NCI-H1930 (cell line): ENCODE measurements at regions not wholly inside any gene's neighbourhood (a gene's known extent, or its start where the extent isn't known, plus 50 kb on each side); places are given as distances from the start of the nearest gene placed in this dataset.
"Not testable (repeated sequence)": the region's sequence is repeated elsewhere in the genome, so short reads cannot be mapped to it uniquely, and the experiment has no call there.

Experiments used
- DNase-seq, 2 experiments: peaks; one replicate each; lab custom pipeline; 2025; lab: John Stamatoyannopoulos, UW

DNA sequence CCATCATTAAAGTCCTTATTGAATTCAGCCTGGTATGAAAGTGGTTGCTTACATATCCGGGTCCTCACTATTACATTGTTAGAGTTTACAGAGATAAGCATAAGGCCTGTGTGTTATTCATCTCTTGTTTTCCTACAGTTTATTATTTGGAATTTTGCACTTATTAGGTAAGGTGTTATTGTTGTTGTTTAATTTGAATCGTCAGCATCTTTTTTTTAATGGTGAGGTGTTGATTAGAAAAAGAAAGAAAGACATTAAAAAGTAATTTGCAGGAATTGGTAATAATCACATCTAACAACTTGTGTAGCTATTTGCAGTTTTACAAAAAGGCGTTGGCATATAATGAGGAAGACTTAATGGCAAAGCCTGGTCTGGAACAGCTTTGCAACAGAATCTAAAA, 158.6 kb downstream of the SAMD5 start:
- no peak for DNase-seq

DNA sequence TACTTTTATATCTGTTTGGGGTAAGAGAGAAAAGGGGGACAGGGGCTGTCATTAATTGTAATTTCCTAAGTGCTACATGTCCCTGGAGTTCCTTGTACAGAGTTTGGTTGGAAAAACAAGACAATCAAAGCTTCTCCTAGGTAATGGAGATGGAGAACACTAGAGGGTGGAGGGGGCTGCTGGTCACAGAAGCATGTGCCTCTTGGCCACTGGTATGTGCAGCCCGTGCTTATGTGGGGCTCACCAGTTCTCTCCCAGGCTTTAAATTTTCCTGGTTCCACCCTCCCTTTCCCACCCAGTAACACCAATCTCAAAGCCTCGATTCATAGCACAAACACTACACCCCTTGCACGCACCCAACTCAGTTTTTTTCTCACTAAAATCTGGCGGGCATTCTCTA, 165.6 kb downstream of the SAMD5 start:
- no peak for DNase-seq

DNA sequence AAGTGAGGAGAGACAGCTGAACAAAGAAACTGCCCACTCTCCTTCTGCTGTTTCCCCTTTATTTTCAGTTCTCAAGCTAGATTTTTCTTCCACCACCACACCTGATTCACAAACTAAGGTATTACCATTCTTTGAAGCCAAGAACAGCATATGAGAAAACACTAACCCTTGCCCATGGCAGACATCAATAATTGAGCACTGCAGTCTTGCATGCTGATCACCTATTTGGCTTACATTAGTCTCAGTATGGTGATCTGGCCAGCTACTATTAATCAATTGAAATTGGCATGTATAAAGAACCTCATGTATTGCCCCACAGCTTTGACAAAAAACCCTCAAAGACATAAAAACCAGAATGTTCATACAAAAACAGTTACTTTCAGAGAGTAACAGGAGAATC, 166.3 kb downstream of the SAMD5 start:
- DNase-seq, result no peak

DNA sequence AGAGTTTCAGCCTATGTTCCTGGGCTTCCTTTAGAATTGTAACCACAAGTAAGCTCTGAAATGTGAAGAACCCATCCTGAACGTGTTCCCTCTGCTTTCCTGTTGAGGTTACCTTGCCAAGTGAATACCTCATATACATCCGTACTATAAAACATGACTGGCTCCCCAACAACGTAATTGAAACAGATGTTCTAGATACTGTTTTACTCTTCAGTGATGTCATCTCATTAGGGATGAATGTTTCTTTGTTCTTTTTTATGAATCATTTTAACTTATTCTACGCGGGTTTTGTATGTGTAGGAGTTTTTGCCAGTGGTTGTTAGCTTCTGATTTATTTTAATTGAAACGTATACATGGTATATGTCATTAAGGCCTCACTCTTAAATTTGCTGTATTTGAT, 166.8 kb downstream of the SAMD5 start:
- no peak for DNase-seq

DNA sequence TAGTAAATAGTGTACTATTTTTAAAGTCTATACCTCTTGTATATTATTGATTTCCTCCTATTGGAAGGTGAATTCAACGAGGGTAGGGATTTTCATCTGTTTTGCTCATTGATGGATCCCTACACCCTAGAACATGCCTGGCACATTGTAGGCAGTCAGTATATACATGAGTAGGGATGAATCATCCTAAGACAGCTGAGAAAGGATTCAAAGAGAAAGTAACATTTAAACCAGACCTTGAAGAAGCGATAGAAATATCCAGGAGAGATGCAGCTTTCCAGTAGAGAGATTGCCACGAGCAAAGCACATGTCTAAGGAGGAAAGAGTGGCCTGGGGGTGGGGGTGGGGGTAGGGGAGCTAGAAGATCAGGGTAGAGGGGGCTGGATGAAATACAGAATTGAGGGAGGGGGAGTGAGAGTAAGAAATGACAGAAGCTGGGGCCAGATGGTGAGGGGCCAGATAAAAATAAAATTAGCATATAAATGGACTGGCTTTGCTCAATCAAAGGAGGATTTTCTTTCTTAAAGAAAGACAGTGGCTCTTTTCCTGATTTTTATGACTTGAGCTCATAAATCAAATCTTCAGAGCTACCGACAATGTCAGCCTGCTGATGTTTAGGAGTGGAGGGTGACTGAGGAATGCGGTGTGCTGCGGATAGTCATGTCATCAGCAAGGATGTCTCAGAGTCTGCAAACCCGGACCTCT, 168.2 kb downstream of the SAMD5 start:
- DNase-seq, result no peak

DNA sequence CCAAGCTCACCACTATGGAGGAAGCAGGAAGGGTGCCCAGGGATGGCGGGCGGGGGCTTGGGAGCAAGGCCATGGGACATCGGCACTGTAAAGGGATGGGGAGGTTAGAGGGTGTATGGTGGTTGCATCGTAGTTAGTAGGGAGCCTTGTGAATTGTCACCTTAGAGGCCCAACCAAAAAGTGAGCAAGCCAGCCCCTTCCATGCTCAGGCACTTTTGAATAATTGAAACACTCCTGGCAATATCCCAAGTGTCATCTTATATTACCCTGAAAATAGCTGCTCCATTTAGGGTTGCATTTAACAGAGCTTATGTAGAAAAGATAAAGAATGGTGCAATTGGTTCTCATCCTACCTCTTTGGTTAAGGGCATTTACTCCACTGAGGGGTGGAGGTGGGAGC, 169.2 kb downstream of the SAMD5 start:
- DNase-seq, result no peak

DNA sequence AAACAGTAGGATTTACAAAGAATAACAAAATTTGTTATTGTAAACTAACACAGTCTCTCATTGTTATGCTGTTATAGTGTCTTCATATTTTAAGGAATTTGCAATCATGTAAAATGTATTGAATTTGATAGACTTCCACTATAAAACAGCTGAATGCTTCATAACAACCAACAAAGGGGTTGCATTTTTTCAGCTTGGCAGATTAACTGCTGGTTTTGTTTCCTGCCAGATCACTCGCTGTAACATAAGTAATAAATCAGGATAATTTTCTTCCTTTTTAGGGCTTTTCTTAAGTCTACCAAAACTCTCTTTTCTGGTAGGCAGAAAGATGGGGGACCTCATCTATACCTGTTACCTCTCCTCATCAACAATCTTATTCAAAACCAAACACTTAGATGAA, 169.8 kb downstream of the SAMD5 start:
- DNase-seq, result no peak

DNA sequence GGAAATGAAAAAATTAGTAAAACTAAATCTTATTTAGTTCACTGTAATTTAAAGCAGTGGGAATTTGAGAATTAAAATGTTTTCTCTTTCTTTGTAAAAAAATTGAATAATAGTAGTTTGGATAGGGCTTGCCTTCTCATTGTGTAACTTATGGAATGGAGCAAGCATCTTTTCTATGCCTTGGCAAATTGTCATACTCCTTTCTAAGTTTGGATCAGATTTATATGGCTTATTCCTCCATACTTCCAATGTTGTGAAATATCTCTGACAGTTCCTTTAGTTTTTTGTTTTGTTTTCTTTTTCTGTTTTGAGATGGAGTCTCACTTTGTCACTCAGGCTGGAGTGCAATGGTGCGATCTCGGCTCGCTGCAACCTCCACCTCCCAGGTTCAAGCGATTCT, 176.4 kb downstream of the SAMD5 start:
- no peak for DNase-seq

DNA sequence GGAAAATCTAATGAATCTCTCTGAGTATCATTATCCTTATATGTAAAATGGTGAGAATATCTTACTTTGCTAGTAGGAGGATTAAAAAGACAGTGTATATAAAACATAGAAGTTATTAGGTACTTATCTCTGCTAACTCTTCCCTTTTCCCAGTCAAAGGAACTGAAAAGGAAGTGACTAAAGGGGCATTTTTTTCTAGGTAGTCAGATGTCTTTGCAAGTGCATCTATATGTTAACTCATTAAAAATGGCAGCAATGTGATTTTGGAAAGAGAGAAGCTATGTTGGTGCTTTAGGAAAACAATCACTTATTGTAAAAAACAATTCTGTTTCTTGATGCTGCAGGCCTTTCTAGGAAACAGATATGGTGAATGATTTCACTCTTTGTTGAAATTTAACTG, 180.9 kb downstream of the SAMD5 start:
- DNase-seq, result no peak

DNA sequence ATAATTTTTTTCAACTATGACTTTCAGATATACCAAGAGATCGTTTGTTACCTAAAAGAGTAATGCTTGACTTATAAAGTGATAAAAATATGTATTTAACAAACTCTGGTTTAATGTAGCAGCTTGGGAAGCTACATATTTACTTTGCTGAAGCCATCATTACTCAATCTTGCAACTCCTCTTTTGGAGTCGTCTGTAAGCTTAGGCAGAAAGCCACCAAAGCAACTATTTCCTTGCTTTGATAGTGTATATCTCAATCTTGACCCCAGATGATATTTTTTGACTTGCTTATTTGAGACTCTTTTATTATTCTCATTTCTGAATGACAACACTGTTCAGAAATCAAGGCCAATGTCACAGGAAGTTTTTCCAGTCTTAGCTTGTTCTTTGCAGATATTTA, 183.0 kb downstream of the SAMD5 start:
- DNase-seq, result no peak

DNA sequence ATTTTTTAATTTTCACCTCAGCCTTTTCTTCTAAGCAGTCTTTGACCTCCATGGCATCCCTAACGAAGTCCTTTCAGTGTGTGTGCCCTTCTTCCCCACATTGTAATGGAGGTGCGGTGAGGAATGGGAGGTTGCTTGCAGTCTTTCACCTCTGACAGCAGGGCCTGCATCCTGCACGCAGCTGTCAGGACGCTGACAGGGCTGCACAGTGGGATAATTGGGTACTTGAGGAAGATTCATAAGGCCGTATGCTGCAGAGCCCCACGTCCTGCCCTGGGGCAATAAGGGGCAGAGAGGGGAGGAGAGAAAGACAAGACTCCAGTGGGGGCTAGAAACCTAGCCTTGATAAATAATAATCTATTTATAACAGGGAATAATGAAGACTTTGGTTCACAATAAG, 184.7 kb downstream of the SAMD5 start:
- no peak for DNase-seq

DNA sequence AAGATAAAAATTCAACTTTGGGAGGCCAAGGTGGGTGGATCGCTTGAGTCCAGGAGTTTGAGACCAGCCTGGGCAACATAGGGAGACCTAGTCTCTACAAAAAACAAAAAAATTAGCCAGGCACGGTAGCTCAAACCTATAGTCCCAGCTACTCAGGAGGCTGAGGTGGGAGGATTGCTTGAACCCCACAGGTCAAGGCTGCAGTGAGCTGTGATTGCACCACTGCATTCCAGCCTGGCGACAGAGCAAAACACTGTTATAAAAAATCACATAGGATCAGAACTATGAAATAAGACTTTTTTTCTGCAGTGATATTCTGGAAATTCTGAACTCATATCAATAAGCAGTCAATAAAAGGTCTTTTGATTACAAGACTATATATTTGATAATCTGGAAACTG, 186.1 kb downstream of the SAMD5 start:
- not testable (repeated sequence) for DNase-seq

DNA sequence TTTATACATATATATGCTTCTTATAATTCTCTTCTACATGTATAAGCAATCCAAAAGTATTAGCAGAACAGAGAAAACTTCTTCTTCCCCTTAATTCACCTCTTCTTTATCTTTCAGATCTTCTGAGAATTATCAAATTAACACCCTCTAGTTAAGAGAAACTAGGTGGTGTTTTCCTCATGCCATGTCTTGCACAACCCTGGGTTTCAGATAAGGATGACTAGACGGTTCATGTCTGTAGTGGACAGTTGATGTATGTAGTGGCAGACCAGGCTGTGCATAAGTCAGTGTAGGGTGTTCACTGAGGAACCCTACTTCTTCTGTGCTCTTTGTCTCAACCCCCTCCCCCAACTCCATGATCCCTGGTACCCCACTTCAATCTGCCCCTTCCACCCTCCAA, 187.3 kb downstream of the SAMD5 start:
- DNase-seq, result no peak

DNA sequence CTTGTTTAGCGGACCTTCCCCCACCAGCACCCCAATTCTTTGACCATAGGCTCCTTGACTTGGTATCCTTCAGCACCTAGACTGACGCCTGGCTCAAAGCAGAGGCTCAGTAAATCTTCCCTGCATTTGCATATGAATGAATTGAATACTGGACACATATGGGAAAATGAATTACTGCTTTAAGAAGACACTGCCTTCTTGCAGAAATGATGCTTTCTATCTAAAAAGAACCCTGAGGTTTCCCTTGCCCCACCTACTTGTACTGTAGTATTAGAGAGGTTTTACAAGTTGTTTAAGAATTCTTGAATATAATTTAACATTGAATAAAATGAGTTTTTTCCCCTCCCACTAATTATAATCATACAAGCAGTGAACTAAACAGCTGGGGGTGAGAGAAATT, 190.7 kb downstream of the SAMD5 start:
- DNase-seq, result no peak

DNA sequence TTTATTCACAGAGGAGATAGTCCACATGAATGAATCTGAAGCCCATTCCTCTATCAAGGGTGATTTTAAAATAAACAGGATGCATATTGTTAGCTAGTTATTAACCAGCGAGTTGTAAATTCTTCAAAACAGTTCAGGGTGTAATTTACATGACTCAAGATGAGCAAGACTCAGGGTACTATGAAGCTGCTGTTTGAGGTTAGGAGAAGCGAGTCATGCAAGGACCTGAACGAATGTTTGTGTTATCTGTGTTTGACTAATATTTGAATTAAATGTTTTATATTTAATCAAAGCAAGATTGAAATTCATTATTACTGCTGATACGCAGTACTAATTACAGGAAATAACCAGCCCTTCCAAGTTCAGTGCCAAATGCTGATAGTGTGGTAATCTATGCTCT, 191.1 kb downstream of the SAMD5 start:
- no peak for DNase-seq

DNA sequence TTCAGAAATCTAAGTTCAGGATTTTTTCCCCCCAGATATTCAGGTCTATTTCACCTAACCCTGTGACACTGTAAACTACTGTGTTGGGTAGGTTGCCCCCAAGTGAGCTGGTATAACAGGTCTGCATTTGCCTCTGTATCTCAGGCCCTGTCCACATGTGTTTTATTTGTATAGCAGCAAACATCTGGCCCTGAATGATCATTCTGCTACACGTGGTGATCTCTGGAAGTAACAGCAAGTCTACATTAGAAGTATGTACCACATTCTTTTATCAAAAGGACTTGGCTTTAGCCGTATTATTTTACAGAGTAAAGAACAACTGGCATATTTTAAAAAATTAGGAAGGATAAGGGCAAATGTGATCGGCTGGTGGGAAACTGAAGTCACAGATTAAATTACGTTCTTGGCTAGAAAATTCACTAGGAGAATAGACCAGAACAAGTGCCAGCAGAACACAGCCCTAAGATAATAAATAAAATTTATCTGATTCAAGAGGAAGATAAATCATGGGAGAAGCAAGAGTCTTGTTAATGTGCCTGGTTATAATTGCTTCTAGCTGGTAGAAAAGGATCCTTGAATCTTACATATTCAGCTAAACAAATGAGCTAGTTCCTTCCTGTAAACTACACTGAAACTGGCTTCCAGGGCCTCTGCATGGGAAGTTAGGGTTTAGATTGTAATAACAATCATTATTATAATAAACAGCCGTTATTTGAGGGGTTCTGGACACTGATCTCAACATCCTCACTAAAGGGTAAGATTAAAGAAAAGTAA, 192.1 kb downstream of the SAMD5 start:
- DNase-seq, result no peak

DNA sequence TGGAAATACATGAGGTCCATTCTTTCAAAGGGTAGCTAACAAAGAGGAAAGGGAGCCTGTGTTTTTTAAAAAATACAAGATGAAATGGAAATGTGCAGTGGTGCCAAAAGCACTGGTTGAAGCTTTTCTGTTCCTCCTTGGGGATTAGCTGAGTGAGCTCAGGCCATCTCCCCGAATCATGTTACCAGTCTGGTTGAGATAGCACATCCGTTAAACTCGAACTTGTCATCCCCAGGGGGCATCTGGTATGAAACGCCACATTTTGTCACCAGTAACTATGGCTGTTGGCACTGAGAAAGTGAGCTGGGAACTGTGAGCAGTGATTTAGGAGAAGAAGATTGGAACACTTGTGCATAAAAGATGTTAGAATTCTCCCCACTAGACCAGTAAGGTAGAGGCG, 196.2 kb downstream of the SAMD5 start:
- no peak for DNase-seq

DNA sequence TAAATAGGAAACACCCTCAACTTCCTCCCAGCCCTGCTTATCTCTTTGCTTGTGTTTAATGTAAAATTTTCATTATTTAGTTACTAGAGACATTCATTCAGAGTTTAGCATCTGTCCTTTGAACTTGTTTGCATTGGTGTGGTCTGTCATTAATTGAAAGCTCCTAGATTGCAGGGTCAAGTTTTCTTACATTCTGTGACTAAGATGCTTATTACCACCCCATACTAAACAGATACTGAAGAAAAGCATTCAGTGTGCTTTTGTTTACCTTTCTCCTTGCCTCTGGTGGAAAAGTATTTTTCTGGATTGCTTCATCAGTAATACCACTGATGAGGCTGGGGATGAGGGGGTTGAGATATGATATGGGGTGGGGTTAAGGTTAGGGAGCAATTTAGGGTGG, 199.0 kb downstream of the SAMD5 start:
- DNase-seq, result no peak

DNA sequence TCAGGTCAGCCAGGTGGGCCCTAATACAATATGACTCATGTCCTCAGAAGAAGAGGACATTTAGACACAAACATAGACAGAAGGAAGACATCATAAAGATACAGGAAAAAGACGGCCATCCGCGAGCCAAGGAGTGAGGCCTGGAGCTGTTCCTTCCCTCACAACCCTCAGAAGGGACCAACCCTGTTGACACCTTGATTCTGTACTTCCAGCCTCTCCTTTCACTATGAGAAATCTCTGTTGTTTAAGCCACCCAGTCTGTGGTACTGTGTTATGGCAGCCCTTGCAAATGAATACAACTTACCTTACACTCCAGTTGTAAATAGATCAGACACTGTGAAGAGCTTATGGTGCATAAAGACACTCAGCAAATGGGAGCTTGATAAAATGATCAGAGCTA, 199.7 kb downstream of the SAMD5 start:
- DNase-seq, result no peak

DNA sequence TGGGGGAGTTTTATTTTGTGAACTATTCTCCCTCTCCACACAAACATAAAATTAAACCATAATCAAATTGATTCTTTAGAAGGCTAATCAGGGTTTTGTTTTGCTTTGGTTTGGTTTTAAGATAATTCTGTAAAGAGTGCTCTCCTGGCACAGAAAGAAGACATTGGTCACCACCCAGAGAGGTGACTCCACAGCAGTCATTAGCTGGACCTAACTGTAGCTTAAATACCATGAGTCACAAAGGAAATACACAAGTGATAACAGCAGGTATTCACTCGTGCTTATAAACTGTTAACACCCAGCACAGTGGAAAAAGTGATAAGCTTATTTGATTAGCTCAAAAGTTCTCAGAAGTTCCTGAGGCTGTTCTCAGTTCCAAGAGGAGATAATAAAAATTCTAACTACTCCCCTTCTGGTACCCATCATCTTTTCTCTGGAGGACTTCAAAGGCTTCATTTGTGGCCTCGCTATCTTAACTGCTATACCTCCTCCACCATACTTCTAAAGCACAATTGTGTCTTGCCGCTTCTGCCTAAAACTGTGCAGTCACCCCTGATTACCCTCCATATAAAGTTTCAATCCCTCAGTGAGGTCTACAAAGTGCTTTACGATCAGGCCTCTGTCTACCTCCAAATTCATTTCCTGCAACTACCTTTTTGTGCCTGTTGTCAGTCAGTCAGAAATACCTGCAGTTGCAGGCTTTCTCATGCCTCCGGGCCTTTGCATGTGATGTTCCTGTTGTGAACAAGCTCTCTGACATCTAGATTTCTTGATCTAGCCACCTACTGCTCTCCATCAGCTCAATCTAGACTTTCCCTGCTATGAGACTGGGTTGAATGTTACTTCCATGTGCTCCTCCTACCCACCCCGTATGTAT, 201.1 kb downstream of the SAMD5 start:
- no peak for DNase-seq

DNA sequence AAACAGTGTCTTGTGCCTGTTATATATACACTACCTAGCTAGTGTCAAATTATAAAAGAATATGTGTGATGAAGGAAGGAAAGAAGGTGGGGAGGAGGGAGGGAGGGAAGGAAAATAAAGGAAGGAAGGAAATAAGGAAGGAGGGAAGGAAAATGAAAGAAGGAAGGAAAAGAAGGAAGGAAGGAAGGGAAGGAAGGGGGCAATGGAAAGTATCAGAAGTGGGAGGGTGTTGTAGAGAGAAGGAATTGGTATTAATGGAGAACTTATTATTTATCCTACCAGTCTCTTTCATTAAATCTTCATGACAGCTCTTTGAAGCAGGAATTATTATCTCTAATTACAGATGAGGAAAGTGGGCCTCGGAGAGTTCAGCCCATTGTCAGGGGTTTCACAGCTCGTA, 202.4 kb downstream of the SAMD5 start:
- DNase-seq, result no peak

DNA sequence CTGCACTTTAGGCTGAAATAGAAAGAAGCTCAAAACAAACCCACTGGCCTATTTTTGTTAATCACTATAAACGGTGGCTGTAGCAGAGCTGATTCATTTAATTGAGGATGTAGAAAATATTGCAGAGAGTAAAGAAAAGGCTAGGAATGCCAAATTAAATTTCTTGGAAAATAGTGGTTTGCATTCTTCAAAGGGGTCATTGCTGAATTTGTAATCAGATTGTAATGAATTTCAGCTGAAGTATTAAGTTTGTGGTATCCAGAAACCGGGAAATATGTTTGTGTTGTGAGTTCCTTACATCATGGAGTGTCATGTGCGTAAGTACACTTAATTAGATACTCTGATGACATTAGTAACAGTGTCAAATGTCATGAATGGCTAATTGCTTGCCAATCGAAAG, 203.0 kb downstream of the SAMD5 start:
- DNase-seq, result peak; percentile 2 to 7

DNA sequence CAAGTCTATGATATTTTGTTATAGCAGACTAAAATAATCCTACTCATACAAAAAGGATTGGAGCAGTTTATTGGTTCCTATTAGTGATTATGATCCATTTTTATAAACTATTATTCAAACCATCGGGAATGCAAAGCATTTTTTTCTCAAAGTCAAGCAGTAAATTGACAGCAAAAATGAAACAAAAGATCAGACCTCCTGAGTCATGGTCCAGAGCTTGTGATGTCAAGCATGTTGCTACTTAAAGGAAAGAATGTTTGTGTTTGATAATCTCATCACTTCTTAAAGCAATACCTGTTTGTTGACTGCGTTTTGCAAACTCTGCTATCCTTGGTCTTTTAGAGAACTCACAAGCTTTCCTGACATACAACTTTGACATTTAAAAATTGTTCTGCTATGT, 204.4 kb downstream of the SAMD5 start:
- DNase-seq, result no peak
